Stimulated activated CD4-positive, alpha-beta T cell treated with anti-CD3 and anti-CD28 coated beads, Interleukin-2, amount 100 ng/mL, for 48 hours (primary cell): ENCODE measurements at regions not wholly inside any gene's neighbourhood (a gene's known extent, or its start where the extent isn't known, plus 50 kb on each side); places are given as distances from the start of the nearest gene placed in this dataset.
"Not testable (repeated sequence)": the region's sequence is repeated elsewhere in the genome, so short reads cannot be mapped to it uniquely, and the experiment has no call there.

Source experiments
- DNase-seq, 2 donors: peaks; one replicate each; pipeline ENCODE4 v3.0.0-alpha.2; 2020

DNA sequence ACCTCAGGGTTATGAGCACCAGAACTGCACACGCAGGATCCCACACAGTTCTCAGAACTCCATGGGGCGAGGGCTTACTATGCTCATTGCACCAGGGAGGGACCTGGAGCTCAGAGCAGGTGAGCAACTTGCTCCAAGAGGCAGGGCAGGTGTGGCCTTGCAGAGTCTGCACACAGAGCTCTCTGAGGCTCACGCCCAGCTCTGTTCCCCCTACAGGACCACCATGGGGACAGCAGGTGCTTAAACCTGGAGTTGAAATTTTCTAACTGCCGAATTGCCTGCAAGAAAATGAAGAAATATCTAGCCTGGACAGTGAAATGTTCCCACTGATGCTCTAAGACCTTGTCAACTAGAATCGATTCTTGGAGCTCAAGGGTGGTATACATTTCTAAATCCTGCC is 49.9 kb upstream of the MSMB start:
- DNase-seq = not testable (repeated sequence)

- no peak for DNase-seq
Observed at GRCh38 chr10:46096446-46096845, 50.4 kb upstream of the MSMB start.

DNA sequence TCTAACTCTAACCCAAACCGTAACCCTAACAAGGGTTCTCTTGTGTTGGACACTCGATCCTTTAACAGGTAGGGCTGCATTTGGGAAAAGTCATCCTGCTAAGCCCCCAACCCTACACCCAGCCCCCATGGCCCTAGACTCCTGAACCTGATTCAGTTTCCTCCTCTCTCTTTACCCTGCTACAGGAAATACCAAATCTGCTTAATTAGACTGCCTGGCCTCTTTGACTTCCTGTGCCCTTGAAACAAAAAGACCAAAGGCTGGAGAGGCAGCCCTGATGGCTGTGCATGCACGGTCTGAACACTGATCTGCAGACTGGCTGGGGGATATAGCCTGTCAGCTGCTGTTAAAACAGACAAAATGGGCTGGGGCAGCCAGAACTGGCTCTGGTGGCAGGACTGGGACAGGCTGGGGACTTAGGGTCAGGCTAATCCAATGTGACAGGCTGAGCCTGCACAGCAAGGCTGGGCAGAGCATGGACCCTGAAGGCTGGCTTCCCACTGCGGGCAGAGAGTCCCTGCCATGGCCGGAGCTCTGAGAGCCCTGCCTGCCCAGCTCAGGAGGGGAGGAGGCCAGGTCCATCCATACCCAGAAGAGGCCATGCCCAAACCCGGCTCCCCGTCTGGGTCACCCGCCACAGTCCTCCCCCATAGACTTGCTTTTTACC is 51.0 kb upstream of the MSMB start:
- no peak for DNase-seq

DNA sequence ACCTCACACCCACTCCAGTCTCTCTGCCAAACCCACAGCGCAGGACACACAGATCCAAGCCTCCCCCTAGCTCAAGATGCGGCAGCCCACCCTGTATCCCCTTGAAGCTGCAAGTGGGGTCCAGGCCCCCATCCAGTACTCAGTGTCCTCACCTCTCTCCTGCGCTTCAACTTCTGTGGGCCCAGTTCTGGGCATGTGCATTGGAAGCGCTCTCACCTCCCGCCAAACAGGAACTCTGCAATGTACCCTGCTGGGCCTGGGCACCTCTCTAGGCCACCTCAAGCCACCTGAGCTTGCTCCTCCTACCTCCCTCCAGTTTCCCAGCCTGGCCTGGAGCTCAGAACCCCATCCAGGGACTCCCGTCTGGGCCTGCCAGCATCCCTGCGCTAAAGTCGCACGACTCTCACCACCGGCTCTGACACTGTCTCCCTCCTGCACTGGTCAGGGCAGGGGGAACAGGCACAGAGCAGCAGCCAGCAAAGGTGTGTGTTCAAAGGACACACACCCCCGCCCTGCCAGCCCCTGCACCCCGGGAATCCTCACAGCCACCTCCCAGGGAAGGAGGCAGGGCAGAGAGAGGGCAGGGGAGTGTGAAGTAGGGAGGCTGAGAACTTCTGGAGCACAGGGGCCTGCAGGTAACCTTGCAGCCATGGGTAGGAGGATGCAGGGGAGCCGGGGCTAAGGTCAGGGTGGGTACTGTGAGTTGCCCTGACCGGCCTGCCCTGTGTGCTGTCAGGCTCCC is 51.7 kb upstream of the MSMB start:
- DNase-seq = no peak

DNA sequence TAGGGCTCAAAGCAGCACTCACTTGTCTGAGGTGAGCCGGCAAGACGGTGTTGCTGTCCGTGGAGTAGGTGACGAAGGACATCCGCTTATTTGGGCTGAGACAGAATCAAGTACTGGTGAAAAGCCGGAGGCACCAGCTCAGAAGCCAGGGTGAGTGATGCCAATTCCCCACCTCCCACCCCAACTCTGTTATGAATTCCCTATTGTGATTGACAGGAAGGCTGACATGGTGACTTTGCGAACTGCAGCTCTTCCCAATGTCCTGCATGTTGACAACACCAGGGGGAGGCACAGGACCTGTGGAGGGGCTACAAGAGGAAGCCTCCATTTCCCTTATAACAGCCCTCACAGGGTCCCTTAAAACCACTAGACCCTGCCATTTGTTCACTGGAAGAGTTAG is 52.3 kb upstream of the MSMB start:
- no peak for DNase-seq

- DNase-seq = not testable (repeated sequence)
Observed at GRCh38 chr10:46098925-46099324, 52.9 kb upstream of the MSMB start.

GRCh38 chr10:46104071-46104585 is 58.1 kb upstream of the MSMB start:
- no peak for DNase-seq

- DNase-seq = not testable (repeated sequence)
Observed at GRCh38 chr10:46105416-46105815, 59.3 kb upstream of the MSMB start.

- DNase-seq = not testable (repeated sequence)
Observed at GRCh38 chr10:46105856-46106409, 59.9 kb upstream of the MSMB start.

GRCh38 chr10:46106410-46107255 is 60.6 kb upstream of the MSMB start:
- DNase-seq = peak; percentile 51 to 57

DNA sequence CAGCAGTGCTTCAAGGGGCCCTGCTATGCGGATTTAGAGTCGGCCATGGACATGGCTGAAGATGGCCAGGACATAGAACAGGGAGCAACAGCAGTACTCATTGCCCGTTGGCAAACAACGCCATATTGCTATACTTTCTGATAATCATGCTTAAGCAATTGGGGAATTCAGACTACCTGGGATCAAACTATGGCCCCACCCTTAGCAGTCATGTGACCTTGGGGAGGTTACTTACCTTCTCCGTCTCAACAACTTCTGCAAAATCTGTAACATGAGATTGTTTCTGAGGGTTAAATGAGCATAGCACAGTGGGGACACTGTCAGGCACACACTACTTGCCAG is 62.1 kb upstream of the MSMB start:
- DNase-seq = not testable (repeated sequence)

GRCh38 chr10:46154271-46154670 is 108.2 kb upstream of the MSMB start:
- not testable (repeated sequence) for DNase-seq

DNA sequence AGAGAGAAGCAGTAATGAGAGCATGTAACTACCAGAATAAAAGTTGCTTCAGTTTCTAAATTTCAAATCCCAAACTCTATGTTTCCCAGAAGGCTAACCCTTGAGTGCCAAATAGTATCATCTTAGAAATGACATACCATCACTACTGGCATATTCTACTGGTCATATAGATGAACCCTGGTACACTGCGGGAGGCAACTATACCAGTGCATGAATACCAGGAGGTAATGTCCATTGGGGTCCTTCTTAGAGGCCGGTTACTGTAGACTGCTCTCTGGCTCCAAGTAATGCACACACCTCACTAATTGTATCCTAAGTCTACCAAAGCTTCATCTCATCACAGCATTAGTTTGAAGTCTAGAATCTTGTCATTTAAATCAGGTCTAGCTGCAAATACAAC is 108.6 kb upstream of the MSMB start:
- not testable (repeated sequence) for DNase-seq

- DNase-seq = not testable (repeated sequence)
Observed at GRCh38 chr10:46156866-46157265, 110.8 kb upstream of the MSMB start.

DNA sequence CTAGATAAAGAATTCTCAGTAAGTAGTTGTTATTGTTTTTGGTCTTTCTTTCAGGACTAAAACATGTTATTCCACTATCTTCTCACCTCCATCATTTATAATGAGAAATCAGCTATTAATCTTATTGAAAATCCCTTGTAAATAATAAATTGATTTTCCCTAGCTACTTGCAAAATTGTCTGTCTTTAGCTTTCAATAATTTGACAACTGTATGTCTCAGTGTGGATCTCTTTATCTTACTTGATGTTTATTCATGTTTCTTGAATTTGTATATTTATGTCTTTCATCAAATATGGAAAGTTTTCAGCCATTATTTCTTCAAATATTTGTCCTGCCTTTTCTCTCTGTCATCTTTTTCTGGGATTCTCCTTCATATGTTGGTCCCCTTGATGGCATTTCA is 117.1 kb upstream of the ANTXRL start:
- no peak for DNase-seq

DNA sequence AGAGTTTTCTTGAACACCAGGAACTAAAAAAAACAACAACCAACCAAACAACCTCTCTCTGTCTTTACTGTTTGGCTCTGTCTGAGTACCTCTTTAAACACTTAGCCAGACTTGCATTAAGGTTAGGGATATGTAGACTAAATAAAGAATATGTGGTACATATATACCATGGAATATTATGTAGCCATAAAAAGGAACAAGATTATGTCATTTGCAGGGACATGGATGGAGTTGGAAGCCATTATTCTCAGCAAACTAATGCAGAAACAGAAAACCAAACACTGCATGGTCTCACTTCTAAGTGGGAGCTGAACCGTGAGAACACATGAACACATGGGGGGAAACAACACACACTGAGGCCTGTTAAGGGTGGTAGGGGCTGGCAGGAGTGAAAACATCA is 116.0 kb upstream of the ANTXRL start:
- DNase-seq = no peak

DNA sequence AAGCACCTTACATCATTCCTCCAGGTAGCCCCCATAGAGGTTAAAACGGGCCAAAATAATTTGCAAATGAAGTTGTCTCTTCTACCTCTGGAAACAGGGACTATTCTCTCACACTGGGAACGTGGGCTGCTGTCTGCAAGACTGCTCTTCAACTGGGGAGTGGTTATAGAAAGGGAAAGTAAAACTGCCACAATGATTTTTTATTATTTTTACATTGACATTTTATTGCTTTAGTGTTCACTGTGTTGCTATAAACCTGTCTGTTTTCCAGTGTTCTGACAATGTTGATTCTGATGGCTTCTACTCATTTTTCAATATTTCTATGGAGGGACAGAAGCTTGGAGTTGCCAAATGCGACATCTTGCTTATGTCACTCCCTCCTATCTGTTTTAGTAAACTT is 115.1 kb upstream of the ANTXRL start:
- no peak for DNase-seq

DNA sequence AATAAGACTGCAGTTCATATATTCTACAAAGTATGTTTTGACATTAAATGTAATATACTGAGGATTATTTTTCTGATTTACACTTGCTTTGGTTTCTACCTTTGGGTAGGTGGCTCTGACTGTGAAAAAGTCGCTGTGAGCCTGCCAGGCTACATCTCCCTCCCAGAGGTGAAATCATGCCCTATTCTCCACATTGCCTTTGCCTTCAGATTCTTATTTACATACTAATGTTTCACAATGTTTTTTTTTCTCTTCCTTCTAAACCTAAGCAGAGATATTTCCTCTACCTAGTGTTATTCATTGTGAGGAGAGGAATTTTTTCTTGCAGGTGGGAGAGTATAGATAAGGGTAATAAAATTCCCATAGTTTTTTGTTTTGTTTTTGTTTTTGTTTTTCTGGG is 111.5 kb upstream of the ANTXRL start:
- DNase-seq = no peak

DNA sequence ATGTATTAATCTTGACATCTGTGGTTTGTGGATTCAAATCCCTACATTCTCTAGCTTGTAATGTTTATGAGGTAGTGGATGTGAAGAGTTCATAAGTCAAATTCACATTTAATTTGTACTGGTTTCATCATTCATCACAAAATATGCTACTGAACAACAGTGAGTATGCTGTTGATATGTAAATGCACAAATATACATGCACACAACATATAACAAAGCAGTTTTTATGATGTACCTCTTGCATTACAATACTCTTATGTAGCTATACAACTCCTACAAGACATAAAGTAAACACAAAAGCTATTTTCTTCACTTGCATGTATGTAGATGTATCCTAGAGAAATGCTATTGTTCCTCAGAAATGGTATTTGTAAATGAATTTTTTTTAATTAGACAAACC is 111.0 kb upstream of the ANTXRL start:
- no peak for DNase-seq

- DNase-seq = not testable (repeated sequence)
Observed at GRCh38 chr10:46187431-46187830, 99.4 kb upstream of the ANTXRL start.

- DNase-seq = no peak
Observed at GRCh38 chr10:46197050-46197449, 89.7 kb upstream of the ANTXRL start.

GRCh38 chr10:46198516-46198915 is 88.3 kb upstream of the ANTXRL start:
- no peak for DNase-seq

GRCh38 chr10:46202405-46202804 is 84.4 kb upstream of the ANTXRL start:
- not testable (repeated sequence) for DNase-seq
